SU-DHL-6 (cell line): ENCODE measurements at regions not wholly inside any gene's neighbourhood (a gene's known extent, or its start where the extent isn't known, plus 50 kb on each side); places are given as distances from the start of the nearest gene placed in this dataset.

Source experiments
- H2AFZ ChIP-seq: fragments of 200-600 bp; sonication (generic); 2 replicates; pipeline ENCODE4 v1.6.1; 2014; ENCODE audit warnings: low read depth, mild to moderate bottlenecking, moderate library complexity, mixed read lengths, antibody characterized with exemption, low read length; ENCODE audit not compliant: severe bottlenecking
- H3F3A ChIP-seq: fragments of 200-600 bp; shearing (Covaris generic); 2 replicates; pipeline ENCODE4 v1.6.0; 2016; ENCODE audit warnings: antibody characterized with exemption, mild to moderate bottlenecking; ENCODE audit not compliant: insufficient read depth
- H3K27ac ChIP-seq: fragments of 200-600 bp; sonication (generic); 2 replicates; pipeline ENCODE4 v1.5.1; 2016; ENCODE audit warnings: low read depth, mild to moderate bottlenecking, low read length, moderate library complexity, mixed read lengths
- H3K27me3 ChIP-seq: fragments of 200-600 bp; sonication (generic), shearing (Covaris generic); 2 replicates; pipeline ENCODE4 v1.6.0; 2014; ENCODE audit warnings: mild to moderate bottlenecking, low read length
- H3K36me3 ChIP-seq: fragments of 200-600 bp; sonication (generic); 2 replicates; pipeline ENCODE4 v1.6.1; 2014; ENCODE audit warnings: mild to moderate bottlenecking, low read length, mixed read lengths
- H3K4me2 ChIP-seq: fragments of 300-600, 200-600 bp; shearing (Covaris generic), sonication (generic); 2 replicates; pipeline ENCODE4 v1.6.0; 2014; ENCODE audit warnings: low read length, low read depth, mild to moderate bottlenecking; ENCODE audit not compliant: poor library complexity, severe bottlenecking
- H3K4me3 ChIP-seq: fragments of 200-600 bp; sonication (generic); 2 replicates; pipeline ENCODE4 v1.5.1; 2014; ENCODE audit warnings: antibody characterized with exemption, low read length, mild to moderate bottlenecking, mixed read lengths; ENCODE audit not compliant: insufficient read depth, poor library complexity, severe bottlenecking
- H3K79me2 ChIP-seq: fragments of 200-600 bp; sonication (generic); 2 replicates; pipeline ENCODE4 v1.6.1; 2014; ENCODE audit warnings: mild to moderate bottlenecking, low read length, moderate library complexity; ENCODE audit not compliant: insufficient read depth
- H3K9ac ChIP-seq: fragments of 200-600 bp; sonication (generic); 2 replicates; pipeline ENCODE4 v1.7.0; 2014; ENCODE audit warnings: mild to moderate bottlenecking, low read length
- H3K9me2 ChIP-seq: fragments of 200-600 bp; sonication (generic); replicated peaks from 2 replicates; pipeline ENCODE4 v1.6.1; 2014; ENCODE audit warnings: low read length; ENCODE audit not compliant: insufficient read depth
- H3K9me3 ChIP-seq: fragments of 200-600 bp; sonication (generic); 2 replicates; pipeline ENCODE4 v1.6.1; 2014; ENCODE audit warnings: low read length, mixed read lengths; ENCODE audit not compliant: insufficient read depth
- H4K20me1 ChIP-seq: fragments of 200-600 bp; sonication (generic); 2 replicates; pipeline ENCODE4 v1.6.1; 2014; ENCODE audit warnings: low read depth, mild to moderate bottlenecking, antibody characterized with exemption, low read length, moderate library complexity, mixed read lengths
- EZH2phosphoT487 ChIP-seq: fragments of 200-600 bp; sonication (generic), shearing (Covaris generic); conservative IDR thresholded peaks from 2 replicates; pipeline ENCODE4 v1.6.1; 2018; ENCODE audit warnings: mild to moderate bottlenecking, antibody characterized with exemption, low read length, moderate library complexity, mixed read lengths
- TF ChIP-seq, protein P1 (sequence below): fragments of 200-600 bp; sonication (generic); IDR thresholded peaks from one replicate; pipeline ENCODE4 v1.5.1; 2017; ENCODE audit warnings: antibody characterized with exemption, mild to moderate bottlenecking, low read length, moderate library complexity; ENCODE audit not compliant: insufficient read depth, poor library complexity, severe bottlenecking

DNA sequence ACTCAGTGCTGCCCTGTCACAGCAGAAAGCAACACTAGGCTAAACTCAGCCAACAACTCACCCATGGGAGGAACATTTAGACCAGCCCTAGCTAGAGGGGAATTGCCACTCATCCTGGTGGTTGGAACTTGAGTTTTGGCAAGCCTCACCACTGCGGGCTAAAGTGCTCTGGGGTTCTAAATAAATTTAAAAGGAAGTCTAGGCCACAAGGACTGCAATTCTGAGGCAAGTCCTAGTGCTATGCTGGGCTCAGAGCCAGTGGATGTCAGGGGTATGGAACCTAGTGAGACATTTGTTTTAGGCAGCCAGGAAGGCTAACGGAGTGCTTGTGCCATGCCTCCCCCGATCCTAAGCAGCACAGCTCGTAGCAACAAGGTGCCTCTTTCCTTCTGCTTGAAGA lies 78.0 kb downstream of the RGS13 start:
- Histone ChIP-seq H4K20me1 (no peaks in the 10 kb centered on the region), H3F3A (no peaks in the 10 kb centered on the region), H3K9me2 (no peaks in the 10 kb centered on the region), H3K9ac (no peak overlapping the region), H3K27ac (no peak overlapping the region), H3K79me2 (no peaks in the 10 kb centered on the region), H3K4me3 (no peak overlapping the region), H3K27me3 (no peaks in the 10 kb centered on the region), H3K36me3 (no peaks in the 10 kb centered on the region), H3K9me3 (no peaks in the 10 kb centered on the region), H3K4me2 (no peak overlapping the region), H2AFZ (no peak overlapping the region)
- no peak for TF ChIP-seq EZH2phosphoT487
- TF ChIP-seq, protein P1, sequence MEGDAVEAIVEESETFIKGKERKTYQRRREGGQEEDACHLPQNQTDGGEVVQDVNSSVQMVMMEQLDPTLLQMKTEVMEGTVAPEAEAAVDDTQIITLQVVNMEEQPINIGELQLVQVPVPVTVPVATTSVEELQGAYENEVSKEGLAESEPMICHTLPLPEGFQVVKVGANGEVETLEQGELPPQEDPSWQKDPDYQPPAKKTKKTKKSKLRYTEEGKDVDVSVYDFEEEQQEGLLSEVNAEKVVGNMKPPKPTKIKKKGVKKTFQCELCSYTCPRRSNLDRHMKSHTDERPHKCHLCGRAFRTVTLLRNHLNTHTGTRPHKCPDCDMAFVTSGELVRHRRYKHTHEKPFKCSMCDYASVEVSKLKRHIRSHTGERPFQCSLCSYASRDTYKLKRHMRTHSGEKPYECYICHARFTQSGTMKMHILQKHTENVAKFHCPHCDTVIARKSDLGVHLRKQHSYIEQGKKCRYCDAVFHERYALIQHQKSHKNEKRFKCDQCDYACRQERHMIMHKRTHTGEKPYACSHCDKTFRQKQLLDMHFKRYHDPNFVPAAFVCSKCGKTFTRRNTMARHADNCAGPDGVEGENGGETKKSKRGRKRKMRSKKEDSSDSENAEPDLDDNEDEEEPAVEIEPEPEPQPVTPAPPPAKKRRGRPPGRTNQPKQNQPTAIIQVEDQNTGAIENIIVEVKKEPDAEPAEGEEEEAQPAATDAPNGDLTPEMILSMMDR: no peak

DNA sequence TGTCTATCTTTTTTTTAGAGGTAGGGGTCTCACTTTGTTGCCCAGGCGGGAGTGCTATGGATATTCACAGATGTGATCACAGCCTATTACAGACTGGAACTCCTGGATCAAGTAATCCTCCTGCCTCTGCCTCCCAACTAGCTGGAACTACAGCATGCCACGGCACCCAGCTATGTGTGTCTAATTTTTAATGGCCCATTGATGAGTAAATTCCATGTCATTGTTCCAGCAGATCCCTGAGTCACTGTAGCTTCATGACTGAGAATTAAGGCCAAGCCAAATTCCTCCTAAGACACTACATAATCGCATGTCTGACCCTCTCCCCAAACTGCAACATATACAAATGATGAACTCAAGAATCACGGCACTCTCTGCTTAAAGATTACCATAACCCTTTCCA lies 84.2 kb upstream of the RGS2 start:
- TF ChIP-seq, protein P1: no peak
- no peak for TF ChIP-seq EZH2phosphoT487
- no peaks in the 10 kb centered on the region for H4K20me1 ChIP-seq
- no peak overlapping the region for H2AFZ ChIP-seq
- H3K4me2 ChIP-seq: no peak overlapping the region
- H3K79me2 ChIP-seq: no peaks in the 10 kb centered on the region
- no peak overlapping the region for H3K27ac ChIP-seq
- H3K27me3 ChIP-seq: no peaks in the 10 kb centered on the region
- no peaks in the 10 kb centered on the region for H3F3A ChIP-seq
- no peaks in the 10 kb centered on the region for H3K36me3 ChIP-seq
- H3K9ac ChIP-seq: no peak overlapping the region
- H3K9me2 ChIP-seq: no peaks in the 10 kb centered on the region
- no peak overlapping the region for H3K4me3 ChIP-seq
- H3K9me3 ChIP-seq: no peaks in the 10 kb centered on the region

DNA sequence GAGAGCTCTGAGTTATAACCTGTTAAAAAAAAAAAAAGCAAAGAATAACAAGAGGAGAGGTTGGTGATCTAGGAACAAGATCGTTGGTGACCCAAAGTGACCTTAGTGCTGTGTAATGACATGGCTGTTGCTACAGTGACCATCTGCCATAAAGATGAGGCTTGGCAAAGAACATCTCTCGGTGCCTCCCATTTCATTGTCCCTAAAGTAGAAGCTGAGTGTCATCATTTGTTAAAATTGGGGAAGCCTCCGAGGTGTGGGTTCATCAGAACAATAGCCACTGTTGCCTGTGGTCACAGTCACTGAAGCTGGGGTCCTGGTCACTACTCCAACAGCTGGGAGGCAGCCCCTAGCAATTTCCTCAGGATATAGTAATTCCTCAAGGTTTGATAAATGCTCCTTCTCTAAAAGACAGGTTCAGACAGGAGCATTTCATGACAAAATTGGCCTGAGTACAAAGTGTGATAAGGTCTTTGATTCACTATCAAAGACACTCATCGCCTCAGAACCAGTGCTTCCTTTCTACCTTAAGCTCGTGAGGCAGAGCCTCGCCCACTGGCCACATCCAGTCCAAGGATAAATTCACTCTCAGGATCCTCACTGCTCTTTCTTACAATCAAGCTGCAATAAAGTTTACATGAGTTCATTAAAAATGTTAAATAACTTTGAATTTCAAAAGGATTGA lies 81.9 kb upstream of the RGS2 start:
- H2AFZ ChIP-seq: no peak overlapping the region
- H3K4me3 ChIP-seq: no peak overlapping the region
- no peaks in the 10 kb centered on the region for H3K9me3 ChIP-seq
- no peaks in the 10 kb centered on the region for H3K36me3 ChIP-seq
- no peak overlapping the region for H3K9ac ChIP-seq
- no peak overlapping the region for H3K4me2 ChIP-seq
- H3K27me3 ChIP-seq: no peaks in the 10 kb centered on the region
- H3K27ac ChIP-seq: no peak overlapping the region
- TF ChIP-seq, protein P1: no peak
- TF ChIP-seq EZH2phosphoT487: no peak
- H3K9me2 ChIP-seq: no peaks in the 10 kb centered on the region
- no peaks in the 10 kb centered on the region for H3F3A ChIP-seq
- H4K20me1 ChIP-seq: no peaks in the 10 kb centered on the region
- no peaks in the 10 kb centered on the region for H3K79me2 ChIP-seq
